ENCODE measurements at regions not wholly inside any gene's neighbourhood (a gene's known extent, or its start where the extent isn't known, plus 50 kb on each side); places are given as distances from the start of the nearest gene placed in this dataset.

DNA sequence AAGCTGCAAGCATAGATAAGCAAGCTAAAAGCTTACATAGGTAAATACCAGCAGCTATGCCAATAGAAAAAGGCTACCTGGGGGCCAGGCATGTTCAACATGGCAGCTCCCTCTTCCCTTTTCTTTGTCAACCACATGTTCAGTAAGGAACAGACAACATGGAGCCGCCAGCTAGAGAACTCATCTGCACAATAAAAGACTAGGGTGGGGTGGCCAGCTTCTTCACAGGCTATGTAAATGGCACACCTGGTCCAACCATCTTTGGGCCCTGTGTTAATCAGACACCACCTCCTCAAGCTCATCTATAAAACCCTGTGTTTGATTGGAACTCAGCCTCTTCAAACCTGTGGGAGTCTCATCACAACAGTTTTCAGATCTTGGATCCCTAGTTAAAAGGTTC is 129.7 kb upstream of the TMPO start:
- H3K4me1 ChIP-seq = no peaks in the 10 kb centered on the region
- H3K36me3 ChIP-seq = no peaks in the 10 kb centered on the region
- TF ChIP-seq, protein P1, sequence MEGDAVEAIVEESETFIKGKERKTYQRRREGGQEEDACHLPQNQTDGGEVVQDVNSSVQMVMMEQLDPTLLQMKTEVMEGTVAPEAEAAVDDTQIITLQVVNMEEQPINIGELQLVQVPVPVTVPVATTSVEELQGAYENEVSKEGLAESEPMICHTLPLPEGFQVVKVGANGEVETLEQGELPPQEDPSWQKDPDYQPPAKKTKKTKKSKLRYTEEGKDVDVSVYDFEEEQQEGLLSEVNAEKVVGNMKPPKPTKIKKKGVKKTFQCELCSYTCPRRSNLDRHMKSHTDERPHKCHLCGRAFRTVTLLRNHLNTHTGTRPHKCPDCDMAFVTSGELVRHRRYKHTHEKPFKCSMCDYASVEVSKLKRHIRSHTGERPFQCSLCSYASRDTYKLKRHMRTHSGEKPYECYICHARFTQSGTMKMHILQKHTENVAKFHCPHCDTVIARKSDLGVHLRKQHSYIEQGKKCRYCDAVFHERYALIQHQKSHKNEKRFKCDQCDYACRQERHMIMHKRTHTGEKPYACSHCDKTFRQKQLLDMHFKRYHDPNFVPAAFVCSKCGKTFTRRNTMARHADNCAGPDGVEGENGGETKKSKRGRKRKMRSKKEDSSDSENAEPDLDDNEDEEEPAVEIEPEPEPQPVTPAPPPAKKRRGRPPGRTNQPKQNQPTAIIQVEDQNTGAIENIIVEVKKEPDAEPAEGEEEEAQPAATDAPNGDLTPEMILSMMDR (IDR thresholded peaks at IDR 0.05) = no peak
- TF ChIP-seq POLR2AphosphoS5 (IDR thresholded peaks at IDR 0.05) = no peak
- TF ChIP-seq POLR2A (IDR thresholded peaks at IDR 0.05) = no peak
- no peaks in the 10 kb centered on the region for H3K9me3 ChIP-seq
- no peak overlapping the region for H3K27ac ChIP-seq
- intact Hi-C loops (cut with DNase I; ENCODE audit: low total_unique reads) = no loop called here
- H3K4me3 ChIP-seq = no peak overlapping the region
- DNase-seq (ENCODE audit: low spot score in 2 of 2) = no peak
- H3K27me3 ChIP-seq = no peaks in the 10 kb centered on the region

DNA sequence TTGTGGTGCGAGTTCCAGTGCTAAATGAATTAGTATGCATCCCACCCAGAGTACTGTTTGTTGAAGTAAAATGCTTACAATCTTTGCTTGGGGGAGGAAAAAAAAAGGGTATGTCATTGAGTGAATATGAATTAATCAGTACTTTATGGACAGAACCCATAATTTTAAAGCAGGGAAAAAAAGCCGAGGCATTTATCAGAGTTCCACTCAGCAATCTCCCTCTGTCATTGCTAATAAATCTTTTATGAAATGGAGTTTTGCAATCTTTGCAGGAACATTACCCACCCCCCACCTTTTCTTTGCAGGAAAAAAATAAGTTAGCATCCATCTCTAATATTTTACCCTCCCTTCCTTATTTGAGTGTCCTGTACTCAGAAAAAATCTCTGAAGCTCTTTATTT is 127.9 kb upstream of the TMPO start:
- H3K4me3 ChIP-seq = no peak overlapping the region
- no peaks in the 10 kb centered on the region for H3K9me3 ChIP-seq
- no peaks in the 10 kb centered on the region for H3K36me3 ChIP-seq
- H3K27me3 ChIP-seq = no peaks in the 10 kb centered on the region
- intact Hi-C loops (cut with DNase I; ENCODE audit: low total_unique reads) = no loop called here
- no peak for DNase-seq (ENCODE audit: low spot score in 2 of 2)
- H3K4me1 ChIP-seq = no peaks in the 10 kb centered on the region
- TF ChIP-seq POLR2A (IDR thresholded peaks at IDR 0.05) = no peak
- TF ChIP-seq, protein P1 (IDR thresholded peaks at IDR 0.05) = no peak
- no peak for TF ChIP-seq POLR2AphosphoS5 (IDR thresholded peaks at IDR 0.05)
- H3K27ac ChIP-seq = no peak overlapping the region

DNA sequence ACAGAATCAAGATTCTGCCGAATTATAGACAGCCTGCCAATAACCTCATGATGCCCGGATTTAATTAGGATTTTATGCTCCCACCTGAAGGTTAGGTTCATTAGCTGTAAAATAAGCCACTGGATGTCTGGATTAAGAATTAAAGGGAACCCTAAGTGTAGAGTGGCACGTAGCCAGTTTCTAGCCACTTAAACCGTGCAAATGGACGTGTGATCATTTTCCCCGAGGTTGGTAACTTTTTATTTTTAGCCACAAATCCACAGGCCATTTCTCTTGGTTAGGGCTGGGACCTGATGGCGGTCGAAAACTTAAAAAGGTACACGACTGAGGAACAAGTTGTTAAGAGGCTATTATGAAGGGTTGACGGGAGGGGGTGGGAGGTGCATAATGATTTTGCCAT is 127.3 kb upstream of the TMPO start:
- H3K9me3 ChIP-seq = no peaks in the 10 kb centered on the region
- no peak overlapping the region for H3K4me3 ChIP-seq
- TF ChIP-seq, protein P1 (IDR thresholded peaks at IDR 0.05) = no peak
- TF ChIP-seq POLR2AphosphoS5 (IDR thresholded peaks at IDR 0.05) = no peak
- TF ChIP-seq POLR2A (IDR thresholded peaks at IDR 0.05) = no peak
- H3K36me3 ChIP-seq = no peaks in the 10 kb centered on the region
- no peak for DNase-seq (ENCODE audit: low spot score in 2 of 2)
- H3K27me3 ChIP-seq = no peaks in the 10 kb centered on the region
- no peak overlapping the region for H3K27ac ChIP-seq
- intact Hi-C loops (cut with DNase I; ENCODE audit: low total_unique reads) = no loop called here
- no peaks in the 10 kb centered on the region for H3K4me1 ChIP-seq

DNA sequence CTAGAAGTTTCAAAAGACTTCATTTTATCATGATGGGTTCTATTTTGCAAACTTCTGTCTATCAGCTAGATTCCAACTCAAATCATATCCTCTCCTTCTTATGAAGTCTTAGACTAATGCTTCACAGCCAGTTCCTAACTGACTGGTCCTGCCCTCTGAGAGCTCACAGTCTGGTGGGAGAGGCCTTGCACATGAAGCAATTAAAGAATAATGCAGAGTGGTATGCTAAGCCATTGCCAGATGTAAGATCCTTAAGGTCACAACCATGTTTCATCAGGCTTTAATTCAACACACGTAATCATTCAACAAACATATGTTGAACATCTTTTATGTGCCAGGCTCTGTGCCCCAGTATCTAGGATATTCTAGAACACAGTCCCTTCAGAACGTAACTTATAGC is 125.8 kb upstream of the TMPO start:
- TF ChIP-seq POLR2AphosphoS5 (IDR thresholded peaks at IDR 0.05) (no peak), POLR2A (IDR thresholded peaks at IDR 0.05) (no peak)
- TF ChIP-seq, protein P1 (IDR thresholded peaks at IDR 0.05) = no peak
- H3K9me3 ChIP-seq = no peaks in the 10 kb centered on the region
- intact Hi-C loops (cut with DNase I; ENCODE audit: low total_unique reads) = no loop called here

DNA sequence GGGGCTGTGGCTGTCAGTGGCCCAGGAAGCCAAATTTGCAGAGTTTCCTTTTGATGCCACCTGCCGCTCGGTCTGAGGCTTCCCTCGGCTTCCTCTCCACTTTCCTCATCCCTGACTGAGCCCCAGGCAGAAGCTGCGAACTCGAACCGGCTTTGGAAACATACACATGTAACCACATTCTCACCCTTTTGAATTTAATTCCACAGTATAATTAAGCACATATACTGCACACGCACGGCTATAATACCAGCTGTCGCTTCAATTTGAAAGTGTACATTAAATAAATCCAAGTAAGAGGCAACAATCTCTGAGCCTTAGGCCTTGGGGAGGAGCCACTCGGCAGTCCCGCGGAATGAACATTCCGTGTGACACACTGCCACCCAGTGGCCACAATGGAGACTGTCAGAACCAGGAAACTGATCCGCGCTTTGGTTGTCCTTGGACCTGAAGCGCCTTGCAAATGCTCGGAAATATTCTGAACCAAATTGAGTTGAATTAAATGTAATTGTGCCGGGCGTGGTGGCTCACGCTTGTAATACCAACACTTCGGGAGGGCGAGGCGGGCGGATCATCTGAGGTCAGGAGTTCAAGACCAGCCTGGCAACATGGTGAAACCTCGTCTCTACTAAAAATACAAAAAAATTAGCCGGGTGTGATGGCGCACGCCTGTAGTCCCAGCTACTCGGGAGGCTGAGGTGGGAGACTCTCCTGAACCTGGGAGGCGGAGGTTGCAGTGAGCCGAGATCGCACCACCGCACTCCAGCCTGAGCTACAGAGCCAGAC is 117.9 kb upstream of the TMPO start:
- Histone ChIP-seq H3K4me1 (no peaks in the 10 kb centered on the region), H3K27ac (peak overlapping the region; percentile 15 to 54), H3K36me3 (no peaks in the 10 kb centered on the region), H3K4me3 (peak overlapping the region; percentile 29 to 66 (median 41)), H3K27me3 (no peaks in the 10 kb centered on the region), H3K9me3 (no peaks in the 10 kb centered on the region)
- TF ChIP-seq, protein P1 (IDR thresholded peaks at IDR 0.05) = peak; percentile 84 to 90 (median 85)
- no peak for TF ChIP-seq POLR2AphosphoS5 (IDR thresholded peaks at IDR 0.05)
- TF ChIP-seq POLR2A (IDR thresholded peaks at IDR 0.05) = no peak
- intact Hi-C loops (cut with DNase I; ENCODE audit: low total_unique reads) = no loop called here
- peak; percentile 58 to 79 for DNase-seq (ENCODE audit: low spot score in 2 of 2)

More for the DNA sequence above, 125.8 kb upstream of the TMPO start:
- Histone ChIP-seq H3K4me3 (no peak overlapping the region), H3K4me1 (no peaks in the 10 kb centered on the region), H3K27ac (no peak overlapping the region), H3K36me3 (no peaks in the 10 kb centered on the region), H3K27me3 (no peaks in the 10 kb centered on the region)
- no peak for DNase-seq (ENCODE audit: low spot score in 2 of 2)

Measured in breast epithelium (tissue), 4 donors.